Transverse colon (tissue), 4 donors: ENCODE measurements at regions not wholly inside any gene's neighbourhood (a gene's known extent, or its start where the extent isn't known, plus 50 kb on each side); places are given as distances from the start of the nearest gene placed in this dataset.

Experiments
- CTCF ChIP-seq, 5 experiments: fragments of 200-600 bp in 3 of 5; fragments of 450-650 bp in 2 of 5; sonication (generic) in 3 of 5; IDR thresholded peaks; 1 replicate in 2 of 5; 2 replicates in 3 of 5; pipeline ENCODE4 v1.5.1; 2016 to 2017; ENCODE audit warnings: antibody characterized with exemption in 5 of 5, inconsistent platforms in 3 of 5, mild to moderate bottlenecking in 2 of 5, moderate library complexity in 1 of 5
- POLR2AphosphoS5 ChIP-seq, 3 donors: sonication (generic); formaldehyde crosslinking; IDR thresholded peaks; one replicate each; pipeline ENCODE4 v1.6.1; 2016; ENCODE audit warnings: antibody characterized with exemption in 3 of 3

- TF ChIP-seq POLR2AphosphoS5 (IDR thresholded peaks at IDR 0.05) (no peak), CTCF (IDR thresholded peaks at IDR 0.05) (no peak)
Observed at GRCh38 chr4:137993232-137993631, 248.9 kb downstream of the SLC7A11 start.
